Head of caudate nucleus (tissue), 42 donors: ENCODE measurements at regions not wholly inside any gene's neighbourhood (a gene's known extent, or its start where the extent isn't known, plus 50 kb on each side); places are given as distances from the start of the nearest gene placed in this dataset.
"Not testable (repeated sequence)": the region's sequence is repeated elsewhere in the genome, so short reads cannot be mapped to it uniquely, and the experiment has no call there.

Source experiments
- DNase-seq, 42 donors: peaks; one replicate each; pipeline versions ENCODE4 v3.0.0 to v3.0.0-alpha.2; 2020 to 2021; ENCODE audit warnings: mixed read lengths in 7 of 42
- intact Hi-C: fragments of 100-400 bp; cut with DNase I; formaldehyde crosslinking; loops from one replicate; pipeline ENCODE4 v1.15.0; 2022

DNA sequence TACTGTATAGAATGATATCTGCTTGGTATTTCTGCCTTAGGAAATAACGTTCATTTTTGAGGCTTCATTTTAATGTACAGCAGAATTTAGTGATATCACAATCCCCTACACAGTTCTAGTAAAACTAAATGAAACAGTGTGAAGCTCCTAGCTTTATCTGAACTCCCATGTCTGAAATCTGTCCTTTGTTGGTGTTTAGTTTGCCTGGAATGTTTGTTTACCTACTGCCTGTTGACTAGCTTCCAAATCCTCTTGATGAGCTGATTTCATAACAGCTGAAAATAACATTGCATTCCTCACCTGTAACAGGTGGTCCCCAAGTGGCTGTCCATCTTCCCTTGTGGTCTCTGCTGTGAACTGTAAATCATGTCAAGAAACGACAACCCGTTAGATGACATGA, 629.1 kb downstream of the TTLL7 start:
- intact Hi-C loops, DNase-seq: not testable (repeated sequence)

- DNase-seq = not testable (repeated sequence)
Measured at GRCh38 chr1:83365320-83365719, 633.6 kb downstream of the TTLL7 start.

GRCh38 chr1:83345375-83345774, 653.6 kb downstream of the TTLL7 start:
- DNase-seq, intact Hi-C loops: not testable (repeated sequence)

More at GRCh38 chr1:83365320-83365719, 633.6 kb downstream of the TTLL7 start:
- intact Hi-C loops = not testable (repeated sequence)

DNA sequence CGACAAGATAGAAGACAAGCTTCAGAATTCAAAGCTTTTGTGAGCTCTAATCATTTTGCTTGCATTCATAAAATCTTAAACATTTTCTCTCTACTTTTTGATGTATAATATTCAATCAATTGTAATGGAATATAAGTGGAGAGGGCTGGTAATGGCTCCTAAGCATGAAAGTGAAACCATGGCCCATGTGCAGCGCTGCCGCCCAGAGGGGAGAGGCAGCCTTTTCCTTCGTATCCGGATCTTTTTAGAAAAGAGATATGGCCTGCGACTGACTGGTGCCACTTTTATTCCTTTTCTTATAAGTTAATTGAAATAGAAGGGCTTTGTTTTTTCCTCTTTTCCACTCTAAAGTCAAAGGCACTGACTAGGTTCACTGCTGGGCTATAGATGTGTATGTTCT, 655.2 kb downstream of the TTLL7 start:
- peak in 1 of 42 donors; percentile 0 for DNase-seq
- intact Hi-C loops = not testable (repeated sequence)

- intact Hi-C loops, DNase-seq: not testable (repeated sequence)
Measured at GRCh38 chr1:83342995-83343394, 655.9 kb downstream of the TTLL7 start.

GRCh38 chr1:83332308-83332707, 666.6 kb downstream of the TTLL7 start:
- DNase-seq, intact Hi-C loops: not testable (repeated sequence)

DNA sequence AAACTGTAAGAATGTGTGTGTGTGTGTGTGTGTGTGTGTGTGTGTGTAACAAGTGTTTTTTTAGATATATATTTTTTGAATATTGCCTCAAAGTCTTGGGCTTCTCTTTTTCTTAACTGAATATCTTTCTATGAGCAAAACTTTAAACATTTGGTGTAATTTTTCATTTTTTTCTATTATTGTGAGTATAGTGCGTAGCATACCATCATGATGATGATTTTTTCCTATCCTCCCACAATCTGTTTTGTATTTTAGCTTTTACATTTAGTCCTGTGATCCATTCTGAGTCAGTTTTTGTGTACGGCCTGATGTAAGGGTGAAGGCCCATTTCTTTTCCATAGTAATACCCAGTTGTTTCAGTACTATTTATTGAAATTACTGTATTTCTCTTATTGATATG, 680.6 kb downstream of the TTLL7 start:
- intact Hi-C loops = no loop called here
- DNase-seq = no peak

DNA sequence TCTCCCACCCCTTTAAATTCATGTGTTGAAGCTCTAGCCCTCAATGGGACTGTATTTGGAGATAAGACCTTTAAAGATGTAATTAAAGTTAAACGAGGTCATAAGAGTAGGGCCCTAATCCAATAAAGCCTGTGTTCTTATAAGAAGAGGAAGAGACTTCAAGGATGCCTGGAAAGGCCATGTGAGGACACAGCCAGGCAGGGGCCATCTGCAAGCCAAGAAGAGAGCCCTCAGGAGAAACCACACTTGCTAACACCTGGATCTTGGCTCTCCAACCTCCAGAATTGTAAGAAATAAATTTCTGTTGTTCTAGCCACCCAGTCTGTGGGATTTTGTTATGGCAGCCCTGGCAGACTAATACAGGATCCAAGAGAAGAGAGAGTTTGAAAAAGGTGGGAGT, 683.5 kb downstream of the TTLL7 start:
- DNase-seq, intact Hi-C loops: not testable (repeated sequence)

DNA sequence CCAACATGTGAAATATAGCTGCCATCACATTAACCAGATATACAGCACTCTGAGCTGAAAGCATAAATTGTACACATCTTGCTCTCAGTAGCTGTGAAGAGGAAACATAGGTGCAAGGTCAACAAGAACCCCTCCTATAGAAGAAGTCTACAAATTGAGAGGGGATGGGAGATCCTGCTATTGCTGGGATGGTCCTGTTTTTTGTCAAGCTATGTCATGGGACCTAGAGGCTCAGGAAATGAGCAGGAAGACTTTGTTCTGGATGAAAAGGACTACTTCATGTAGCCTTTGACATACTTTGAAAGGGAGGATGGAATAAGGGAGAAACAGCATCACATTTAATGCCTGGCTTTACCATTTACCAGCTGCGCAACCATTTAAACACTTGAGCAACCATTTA, 688.8 kb downstream of the TTLL7 start:
- intact Hi-C loops, DNase-seq: not testable (repeated sequence)

GRCh38 chr1:83309035-83309434, 689.9 kb downstream of the TTLL7 start:
- intact Hi-C loops = not testable (repeated sequence)
- DNase-seq = peak in 17 of 42 donors; percentile 0 to 53 (median 11)

DNA sequence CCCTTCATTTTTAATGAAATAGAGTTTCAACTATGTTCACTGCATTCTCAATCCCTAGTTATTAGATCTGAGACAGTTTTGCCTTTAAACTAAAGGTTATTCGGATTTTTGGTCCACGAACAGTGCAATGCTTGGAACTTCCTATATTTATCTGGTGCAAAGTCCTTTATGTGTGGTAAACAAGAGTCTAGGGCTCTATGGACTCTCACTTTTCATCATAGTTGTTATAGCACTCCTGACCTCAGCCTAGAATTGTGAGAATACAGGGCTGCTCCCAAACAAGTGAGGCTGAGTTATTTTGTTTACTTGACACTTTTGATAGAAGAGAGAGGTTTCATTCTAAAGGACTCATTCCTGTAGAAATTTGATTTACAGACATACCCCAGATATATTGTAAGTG, 692.1 kb downstream of the TTLL7 start:
- intact Hi-C loops = not testable (repeated sequence)

GRCh38 chr1:83295594-83295993, 703.3 kb downstream of the TTLL7 start:
- intact Hi-C loops, DNase-seq: not testable (repeated sequence)

More for the DNA sequence above, 692.1 kb downstream of the TTLL7 start:
- not testable (repeated sequence) for DNase-seq

- DNase-seq, intact Hi-C loops: not testable (repeated sequence)
Measured at GRCh38 chr1:83287391-83287790, 711.5 kb downstream of the TTLL7 start.

DNA sequence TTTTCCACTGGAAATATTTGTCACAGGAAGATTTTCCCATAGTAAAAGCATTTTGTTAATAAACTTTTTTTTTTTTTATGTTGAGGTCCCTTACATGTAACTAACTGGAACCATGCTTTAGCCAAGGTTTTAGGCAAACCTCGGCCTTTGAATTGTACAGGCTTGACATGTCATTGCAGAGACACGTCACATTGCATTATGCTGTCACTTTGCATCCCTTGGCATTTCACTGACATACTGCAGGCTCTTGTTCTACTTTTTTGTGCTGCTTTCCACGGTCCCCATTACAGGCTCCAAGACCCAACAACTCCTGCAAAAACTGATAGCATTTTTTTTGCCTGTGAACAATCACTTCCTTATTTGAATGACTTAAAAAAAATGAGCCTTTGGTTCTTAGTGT, 724.3 kb downstream of the TTLL7 start:
- intact Hi-C loops, DNase-seq: not testable (repeated sequence)

- DNase-seq, intact Hi-C loops: not testable (repeated sequence)
Measured at GRCh38 chr1:83272484-83272883, 726.4 kb downstream of the TTLL7 start.

- intact Hi-C loops, DNase-seq: not testable (repeated sequence)
Measured at GRCh38 chr1:83271834-83272233, 727.1 kb downstream of the TTLL7 start.

DNA sequence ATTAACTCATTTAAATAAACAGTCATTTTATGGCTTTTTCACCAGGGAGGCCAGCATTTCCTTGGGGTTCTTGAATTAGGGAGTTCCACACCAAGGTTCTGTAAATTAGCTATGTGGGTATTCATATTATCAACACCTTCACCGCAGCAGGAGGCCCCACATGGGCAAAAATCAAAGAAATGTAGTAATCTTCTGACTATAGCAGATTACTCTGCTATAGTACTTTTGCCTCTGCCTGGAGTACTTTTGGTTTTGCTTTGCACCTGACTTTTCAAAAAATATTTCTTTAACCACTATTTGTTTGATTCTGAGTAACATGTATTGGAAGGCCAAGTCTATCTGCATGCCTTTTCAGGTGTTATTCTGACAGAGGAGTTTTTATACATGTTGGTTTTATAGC, 728.1 kb downstream of the TTLL7 start:
- intact Hi-C loops, DNase-seq: not testable (repeated sequence)

DNA sequence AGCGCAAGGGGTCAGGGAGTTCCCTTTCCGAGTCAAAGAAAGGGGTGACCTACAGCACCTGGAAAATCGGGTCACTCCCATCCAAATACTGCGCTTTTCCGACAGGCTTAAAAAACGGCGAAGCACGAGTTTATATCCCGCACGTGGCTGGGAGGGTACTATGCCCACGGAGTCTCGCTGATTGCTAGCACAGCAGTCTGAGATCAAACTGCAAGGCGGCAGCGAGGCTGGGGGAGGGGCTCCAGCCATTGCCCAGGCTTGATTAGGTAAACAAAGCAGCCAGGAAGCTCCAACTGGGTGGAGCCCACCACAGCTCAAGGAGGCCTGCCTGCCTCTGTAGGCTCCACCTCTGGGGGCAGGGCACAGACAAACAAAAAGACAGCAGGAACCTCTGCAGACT, 735.1 kb downstream of the TTLL7 start:
- DNase-seq, intact Hi-C loops: not testable (repeated sequence)

DNA sequence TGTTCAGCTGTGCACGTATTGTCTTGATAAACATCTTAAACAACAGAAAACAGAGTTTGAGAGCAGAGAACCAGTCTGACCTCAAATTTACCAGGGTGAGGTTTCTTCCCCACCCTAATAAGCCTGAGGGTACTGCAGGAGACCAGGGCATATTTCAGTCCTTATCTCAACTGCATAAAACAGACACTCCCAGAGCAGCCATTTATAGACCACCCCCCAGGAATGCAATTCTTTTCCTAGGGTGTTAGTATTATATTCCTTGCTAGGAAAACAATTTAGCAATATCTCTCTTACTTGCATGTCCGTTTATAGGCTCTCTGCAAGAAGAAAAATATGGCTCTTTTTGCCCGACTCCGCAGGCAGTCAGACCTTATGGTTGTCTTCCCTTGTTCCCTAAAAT, 747.2 kb downstream of the TTLL7 start:
- intact Hi-C loops = not testable (repeated sequence)

GRCh38 chr1:83246780-83247179, 752.2 kb downstream of the TTLL7 start:
- DNase-seq, intact Hi-C loops: not testable (repeated sequence)

More for the DNA sequence above, 747.2 kb downstream of the TTLL7 start:
- DNase-seq = not testable (repeated sequence)

DNA sequence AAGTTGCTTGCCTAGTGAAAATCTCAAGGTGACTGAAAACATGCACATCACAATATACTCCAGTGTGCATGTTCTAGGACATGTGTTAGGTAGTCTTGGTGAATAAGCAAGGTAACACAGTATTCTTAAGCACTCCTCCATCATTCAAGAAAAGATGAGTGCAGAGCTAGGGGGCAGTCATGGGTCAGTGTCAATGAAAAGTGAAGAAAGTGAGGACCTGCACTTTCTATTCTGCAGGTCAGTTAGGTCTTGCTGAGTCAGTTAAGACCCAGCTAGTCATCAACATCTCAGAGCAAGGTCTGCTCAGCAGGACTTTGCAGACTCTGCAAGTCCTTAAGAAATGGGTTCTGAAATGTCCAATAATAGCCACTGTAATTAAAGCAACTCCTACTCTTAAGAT, 754.1 kb downstream of the TTLL7 start:
- DNase-seq, intact Hi-C loops: not testable (repeated sequence)
